PC-3 (cell line): ENCODE measurements at regions not wholly inside any gene's neighbourhood (a gene's known extent, or its start where the extent isn't known, plus 50 kb on each side); places are given as distances from the start of the nearest gene placed in this dataset.

ENCODE experiments used
- CTCF ChIP-seq: fragments of 300-600 bp; sonication (generic); conservative IDR thresholded peaks from 2 replicates; pipeline ENCODE4 v1.5.1; 2017; ENCODE audit warnings: antibody characterized with exemption, low read depth, mild to moderate bottlenecking, low read length
- EZH2 ChIP-seq: fragments of 300-600 bp; sonication (generic); IDR thresholded peaks from one replicate; pipeline ENCODE4 v1.6.1; 2017; ENCODE audit warnings: antibody characterized with exemption, mild to moderate bottlenecking, low read length; ENCODE audit not compliant: unreplicated experiment
- EZH2phosphoT487 ChIP-seq: fragments of 300-600 bp; sonication (generic); IDR thresholded peaks from 2 replicates; pipeline ENCODE4 v1.6.1; 2018; ENCODE audit warnings: mild to moderate bottlenecking, antibody characterized with exemption, low read length, borderline replicate concordance

GRCh38 chr10:37684765-37685164, 172.6 kb downstream of the ZNF248 start:
- no peak for TF ChIP-seq CTCF
- no peak for TF ChIP-seq EZH2phosphoT487
- no peak for TF ChIP-seq EZH2
